H1 (cell line): ENCODE measurements at regions not wholly inside any gene's neighbourhood (a gene's known extent, or its start where the extent isn't known, plus 50 kb on each side); places are given as distances from the start of the nearest gene placed in this dataset.

ENCODE experiments used
- CTCF ChIA-PET: fragments of 300-600 bp; sonication (Branson Sonifier 250); formaldehyde crosslinking; loops from one replicate; lab custom pipeline; 2021; ENCODE audit not compliant: partially characterized antibody; lab: Charles Lee
- POLR2A ChIA-PET: fragments of 300-600 bp; sonication (Branson Sonifier 250); formaldehyde crosslinking; loops from one replicate; lab custom pipeline; 2021; ENCODE audit warnings: inconsistent platforms; ENCODE audit not compliant: partially characterized antibody; lab: Charles Lee
- DNase-seq, 2 experiments: peaks; one replicate each; pipeline versions ENCODE4 v3.0.0 to v3.0.0-alpha.2; 2010 to 2022; ENCODE audit warnings: low spot score in 2 of 2, low read depth in 1 of 2, mixed read lengths in 1 of 2
- FAIRE-seq: peaks from 2 replicates; lab custom pipeline; 2011; peaks lifted over from hg19 to GRCh38; lab: Jason Lieb, UNC
- H2AFZ ChIP-seq: 2 replicates; pipeline ENCODE4 v1.8.1; 2012; ENCODE audit warnings: low read length, inconsistent platforms
- H2AK5ac ChIP-seq: 2 replicates; pipeline ENCODE4 v1.6.1; 2013; ENCODE audit warnings: low read depth, low read length
- H2BK120ac ChIP-seq: replicated peaks from 2 replicates; pipeline ENCODE3; 2013; ENCODE audit warnings: low read depth, low read length, inconsistent platforms
- H2BK12ac ChIP-seq: 2 replicates; pipeline ENCODE4 v1.6.1; 2013; ENCODE audit warnings: low read depth, low read length
- H2BK15ac ChIP-seq: 2 replicates; pipeline ENCODE4 v1.6.1; 2013; ENCODE audit warnings: low read length
- H2BK20ac ChIP-seq: 2 replicates; pipeline ENCODE4 v1.6.1; 2013; ENCODE audit warnings: low read length
- H2BK5ac ChIP-seq: 2 replicates; pipeline ENCODE4 v1.6.1; 2013; ENCODE audit warnings: low read depth, low read length
- H3K14ac ChIP-seq: 2 replicates; pipeline ENCODE4 v1.6.1; 2013; ENCODE audit warnings: inconsistent platforms; ENCODE audit not compliant: insufficient read length
- H3K18ac ChIP-seq: 2 replicates; pipeline ENCODE4 v1.6.1; 2013; ENCODE audit warnings: low read length; ENCODE audit errors: extremely low read depth
- H3K23ac ChIP-seq: 2 replicates; pipeline ENCODE4 v1.6.1; 2013; ENCODE audit warnings: inconsistent platforms; ENCODE audit not compliant: insufficient read length
- H3K23me2 ChIP-seq: 2 replicates; pipeline ENCODE4 v1.6.1; 2013; ENCODE audit warnings: low read depth, low read length
- H3K27ac ChIP-seq: 2 replicates; pipeline ENCODE4 v1.6.1; 2011; ENCODE audit warnings: low read depth, low read length, inconsistent platforms
- H3K27me3 ChIP-seq, 4 experiments: replicated peaks in 1 of 4; 1 replicate in 1 of 4; 2 replicates in 3 of 4; pipeline versions ENCODE4 v1.6.1 to v1.8.1; 2011 to 2013; ENCODE audit warnings: low read length in 3 of 4, mild to moderate bottlenecking in 3 of 4, inconsistent platforms in 2 of 4, mixed read lengths in 2 of 4, moderate library complexity in 1 of 4; ENCODE audit not compliant: control insufficient read depth in 3 of 4, insufficient read depth in 3 of 4; ENCODE audit errors: extremely low read depth in 1 of 4
- H3K36me3 ChIP-seq, 4 experiments: 2 replicates each; pipeline versions ENCODE4 v1.6.1 to v1.8.1; 2011 to 2013; ENCODE audit warnings: mild to moderate bottlenecking in 4 of 4, low read length in 3 of 4, moderate library complexity in 2 of 4, control low read depth in 1 of 4, inconsistent platforms in 1 of 4; ENCODE audit not compliant: insufficient read depth in 4 of 4, control insufficient read depth in 2 of 4
- H3K4ac ChIP-seq: replicated peaks from 2 replicates; pipeline ENCODE3; 2013; ENCODE audit warnings: low read length, low read depth, mixed read lengths, inconsistent platforms; ENCODE audit not compliant: insufficient read length
- H3K4me1 ChIP-seq, 4 experiments: replicated peaks in 1 of 4; 1 replicate in 1 of 4; 2 replicates in 3 of 4; pipeline versions ENCODE4 v1.6.1 to v1.8.1; 2011 to 2013; ENCODE audit warnings: low read length in 3 of 4, inconsistent platforms in 2 of 4, mixed read lengths in 1 of 4; ENCODE audit not compliant: insufficient read depth in 4 of 4, control insufficient read depth in 3 of 4
- H3K4me2 ChIP-seq, 2 experiments: 2 replicates each; pipeline versions ENCODE4 v1.6.1 to v1.8.1; 2011 to 2013; ENCODE audit warnings: low read depth in 2 of 2, low read length in 2 of 2, control low read depth in 1 of 2, inconsistent platforms in 1 of 2, mild to moderate bottlenecking in 1 of 2; ENCODE audit not compliant: insufficient read depth in 1 of 2
- H3K4me3 ChIP-seq, 4 experiments: fragments of 200-600, 300-600 bp in 1 of 4; sonication (generic), shearing (Covaris generic), sonication (Bioruptor Twin) in 1 of 4; 2 replicates each; pipeline versions ENCODE4 v1.5.1 to v1.8.1; 2011 to 2016; ENCODE audit warnings: low read length in 4 of 4, low read depth in 3 of 4, control low read depth in 2 of 4, inconsistent platforms in 2 of 4, mild to moderate bottlenecking in 2 of 4, mixed read lengths in 1 of 4, moderate library complexity in 1 of 4; ENCODE audit not compliant: insufficient read depth in 2 of 4; ENCODE audit errors: extremely low read depth in 1 of 4
- H3K56ac ChIP-seq: replicated peaks from 2 replicates; pipeline ENCODE3; 2013; ENCODE audit warnings: low read depth, mild to moderate bottlenecking, mixed read lengths, low read length, inconsistent platforms; ENCODE audit not compliant: insufficient read length
- H3K79me1 ChIP-seq: 2 replicates; pipeline ENCODE4 v1.6.1; 2013; ENCODE audit warnings: low read depth, low read length, control low read depth
- H3K79me2 ChIP-seq, 2 experiments: 2 replicates each; pipeline versions ENCODE4 v1.6.1 to v1.8.1; 2012 to 2013; ENCODE audit warnings: low read length in 2 of 2, mild to moderate bottlenecking in 2 of 2, inconsistent platforms in 1 of 2; ENCODE audit not compliant: insufficient read depth in 2 of 2, control insufficient read depth in 1 of 2
- H3K9ac ChIP-seq, 4 experiments: replicated peaks in 1 of 4; 1 replicate in 1 of 4; 2 replicates in 3 of 4; pipeline versions ENCODE4 v1.6.1 to v1.8.1; 2011 to 2013; ENCODE audit warnings: low read depth in 3 of 4, low read length in 3 of 4, control low read depth in 2 of 4, mild to moderate bottlenecking in 2 of 4, moderate library complexity in 2 of 4, inconsistent platforms in 1 of 4; ENCODE audit errors: extremely low read depth in 1 of 4
- H3K9me3 ChIP-seq, 2 experiments: 2 replicates each; pipeline versions ENCODE4 v1.6.1 to v1.8.1; 2012 to 2013; ENCODE audit warnings: mild to moderate bottlenecking in 2 of 2, moderate library complexity in 2 of 2, control low read depth in 1 of 2, inconsistent platforms in 1 of 2, low read depth in 1 of 2, low read length in 1 of 2, mixed read lengths in 1 of 2; ENCODE audit not compliant: insufficient read depth in 2 of 2
- H4K20me1 ChIP-seq, 2 experiments: replicated peaks in 1 of 2; 2 replicates each; pipeline versions ENCODE3 to v1.8.1; 2011 to 2013; ENCODE audit warnings: inconsistent platforms in 2 of 2, low read length in 2 of 2, mild to moderate bottlenecking in 1 of 2; ENCODE audit not compliant: insufficient read depth in 2 of 2, control insufficient read depth in 1 of 2
- H4K5ac ChIP-seq: 2 replicates; pipeline ENCODE4 v1.6.1; 2013; ENCODE audit warnings: low read length, low read depth, mixed read lengths, inconsistent platforms; ENCODE audit not compliant: insufficient read length
- H4K8ac ChIP-seq: 2 replicates; pipeline ENCODE4 v1.8.0; 2013; ENCODE audit warnings: mild to moderate bottlenecking, moderate library complexity, low read length, inconsistent platforms; ENCODE audit not compliant: insufficient read depth; ENCODE audit errors: extremely low read depth
- H4K91ac ChIP-seq: replicated peaks from 2 replicates; pipeline ENCODE3; 2013; ENCODE audit warnings: low read length, mixed read lengths, inconsistent platforms; ENCODE audit not compliant: insufficient read length
- ATF3 ChIP-seq: IDR thresholded peaks from 2 replicates; pipeline ENCODE4 v1.6.1; 2011; ENCODE audit warnings: low read depth, mild to moderate bottlenecking, low read length; ENCODE audit not compliant: insufficient read depth
- CBX8 ChIP-seq: fragments of 300-800, 300-1000 bp; sonication (generic); IDR thresholded peaks from 2 replicates; pipeline ENCODE4 v1.7.1; 2016; ENCODE audit warnings: low read depth, low read length, borderline replicate concordance
- CHD2 ChIP-seq: IDR thresholded peaks from 2 replicates; pipeline ENCODE4 v1.6.1; 2012; ENCODE audit warnings: low read length, improper control_type of control experiment
- RXRA ChIP-seq: IDR thresholded peaks from 2 replicates; pipeline ENCODE4 v1.6.1; 2011; ENCODE audit warnings: low read depth, mild to moderate bottlenecking, low read length, moderate library complexity; ENCODE audit not compliant: insufficient read depth
- SIRT6 ChIP-seq: IDR thresholded peaks from one replicate; pipeline ENCODE4 v1.7.1; 2012; ENCODE audit warnings: low read length, inconsistent platforms
- SP2 ChIP-seq: IDR thresholded peaks from 2 replicates; pipeline ENCODE4 v1.6.1; 2012; ENCODE audit warnings: mild to moderate bottlenecking, low read length, inconsistent platforms
- SUZ12 ChIP-seq: fragments of 200-600 bp; sonication (generic); IDR thresholded peaks from 2 replicates; pipeline ENCODE4 v1.6.1; 2012; ENCODE audit warnings: mild to moderate bottlenecking, inconsistent platforms, low read length, moderate library complexity, mixed read lengths
- TBP ChIP-seq: IDR thresholded peaks from 2 replicates; pipeline ENCODE4 v1.6.1; 2011; ENCODE audit warnings: low read depth, low read length, improper control_type of control experiment
- TCF12 ChIP-seq: IDR thresholded peaks from 2 replicates; pipeline ENCODE4 v1.6.1; 2011; ENCODE audit warnings: low read depth, mild to moderate bottlenecking, low read length
- WGBS, 2 experiments: shearing (Covaris generic) in 1 of 2; methylation state at CpG; one replicate each; pipeline versions ENCODE4 v1.1.6 to v1.1.7; 2013 to 2015; ENCODE audit warnings: low lambda C conversion rate in 2 of 2, mixed read lengths in 2 of 2, inconsistent platforms in 1 of 2, low coverage in 1 of 2, missing lambda C conversion rate in 1 of 2; ENCODE audit not compliant: insufficient replicate concordance in 2 of 2, insufficient coverage in 1 of 2, insufficient read length in 1 of 2; ENCODE audit errors: extremely low coverage in 1 of 2, missing lambda C conversion rate in 1 of 2; 5-methylcytosine and 5-hydroxymethylcytosine counted together

DNA sequence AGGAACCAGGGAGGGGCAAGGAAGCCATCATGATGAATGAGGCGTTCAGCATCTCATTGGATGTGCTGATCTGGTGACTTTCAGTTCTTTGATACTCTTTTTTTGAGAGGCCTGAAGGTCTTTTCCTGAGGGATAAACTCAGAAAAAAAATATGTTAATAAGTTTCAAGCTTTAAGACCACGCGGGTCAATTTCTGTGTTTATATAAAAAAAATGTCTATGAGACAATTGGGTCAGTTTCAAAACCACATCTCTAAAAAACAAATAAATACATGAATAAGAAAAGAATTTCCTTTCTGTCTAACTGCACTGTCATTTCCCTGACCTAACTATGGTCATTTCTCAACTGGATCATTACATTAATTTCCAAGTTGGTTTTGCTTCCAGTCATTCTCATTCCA lies 62.6 kb downstream of the TRIML1 start:
- Histone ChIP-seq H4K20me1 (no peaks in the 10 kb centered on the region), H2BK120ac (no peak overlapping the region), H3K23me2 (peaks cover 3% of the 10 kb centered on the region; the same call in 1 of the 2 replicates), H2BK20ac (no peak overlapping the region), H3K9me3 (no peaks in the 10 kb centered on the region), H2BK12ac (no peak overlapping the region)
- CTCF ChIA-PET, result no interaction called here
- FAIRE-seq, result no peak
- TF ChIP-seq SIRT6, result no peak
- no peak for TF ChIP-seq RXRA
- TF ChIP-seq TCF12, result no peak
- no peak for TF ChIP-seq CBX8
- no peak for TF ChIP-seq ATF3
- no peak for TF ChIP-seq CHD2
- no peak for TF ChIP-seq SUZ12
- no peak for TF ChIP-seq SP2
- no peak for TF ChIP-seq TBP
- TF ChIP-seq, all 59 proteins: peak for 0
- H3K4ac ChIP-seq, result no peak overlapping the region
- H3K56ac ChIP-seq, result no peak overlapping the region
- H3K79me2 ChIP-seq, result no peaks in the 10 kb centered on the region
- H3K79me1 ChIP-seq, result no peaks in the 10 kb centered on the region
- no peak overlapping the region for H3K18ac ChIP-seq
- no peak overlapping the region for H4K91ac ChIP-seq
- POLR2A ChIA-PET, result no interaction called here
- no peak overlapping the region for H2AK5ac ChIP-seq
- H4K8ac ChIP-seq, result no peak overlapping the region
- no peak overlapping the region for H2BK5ac ChIP-seq
- no peak overlapping the region for H3K4me3 ChIP-seq
- no peak overlapping the region for H3K14ac ChIP-seq
- WGBS, 2 experiments, result 94% methylated on average over 3 of the region's 3 CpGs; no CpG with 5 or more reads in 1 of the 2 experiments
- no peaks in the 10 kb centered on the region for H3K27me3 ChIP-seq
- no peaks in the 10 kb centered on the region for H3K36me3 ChIP-seq
- no peak overlapping the region for H3K9ac ChIP-seq
- no peak overlapping the region for H3K27ac ChIP-seq
- no peak overlapping the region for H2BK15ac ChIP-seq
- no peak overlapping the region for H4K5ac ChIP-seq
- H2AFZ ChIP-seq, result no peak overlapping the region
- H3K4me1 ChIP-seq, result peaks cover 0 to 4% (median 0%) of the 10 kb centered on the region in 4 experiments; a peak in 1 of 7 replicates
- no peak for DNase-seq
- H3K4me2 ChIP-seq, result no peak overlapping the region
- no peak overlapping the region for H3K23ac ChIP-seq
